GM12864 (cell line): ENCODE measurements at regions not wholly inside any gene's neighbourhood (a gene's known extent, or its start where the extent isn't known, plus 50 kb on each side); places are given as distances from the start of the nearest gene placed in this dataset.

Source experiments
- DNase-seq: peaks from one replicate; pipeline ENCODE4 v3.0.0-alpha.2; 2011; ENCODE audit warnings: low read depth
- H3K4me3 ChIP-seq: 2 replicates; pipeline ENCODE4 v1.5.1; 2011; ENCODE audit warnings: mild to moderate bottlenecking, low read depth, low read length, control low read depth
- TF ChIP-seq, protein P1 (sequence below): IDR thresholded peaks from 2 replicates; pipeline ENCODE4 v1.5.1; 2011; ENCODE audit warnings: low read depth, mild to moderate bottlenecking, moderate library complexity, low read length, control low read depth, inconsistent platforms; ENCODE audit errors: missing control alignments

DNA sequence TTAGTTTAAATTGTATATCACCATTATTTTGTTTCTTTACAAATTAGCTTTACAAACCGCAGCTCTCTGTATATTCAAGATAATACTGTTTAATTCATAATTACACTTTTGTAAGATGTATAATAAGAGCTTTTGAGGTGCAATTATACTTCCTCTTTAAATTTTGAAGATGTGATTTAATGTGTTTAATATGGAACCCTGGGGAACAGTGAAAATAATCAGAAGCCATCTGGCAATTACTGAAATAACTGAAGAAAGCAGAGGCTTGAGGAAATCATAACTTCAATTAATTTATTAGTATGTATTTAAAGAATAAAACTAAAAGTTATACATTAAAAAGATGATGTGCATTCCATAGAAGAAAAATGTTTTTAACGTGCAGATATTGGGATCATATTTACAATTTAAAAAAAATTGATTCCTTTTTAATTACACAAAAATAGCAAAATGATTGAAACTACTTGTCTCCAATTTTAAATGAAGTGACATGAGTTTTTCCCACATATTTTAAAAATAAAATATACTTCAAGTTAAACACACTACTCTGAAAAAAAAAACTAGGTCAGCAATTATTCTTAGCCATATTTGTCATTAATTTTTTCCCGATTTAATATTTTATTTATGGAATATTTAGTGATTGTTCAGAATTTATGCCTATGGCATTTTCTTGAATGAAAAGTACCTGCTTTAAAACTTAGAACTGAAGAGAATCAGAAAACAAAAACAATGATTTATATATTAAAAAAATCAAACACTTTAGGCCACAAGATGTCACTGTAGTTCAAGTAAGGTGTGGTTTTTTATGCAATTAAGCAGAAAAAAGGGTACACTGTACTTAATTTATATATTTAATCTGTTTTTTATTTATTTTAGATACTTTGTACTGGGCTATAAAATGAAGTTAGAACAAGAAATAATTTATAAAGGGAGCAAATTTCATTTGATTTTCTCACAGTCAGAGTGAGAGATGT is 942.7 kb upstream of the NDST4 start:
- no peak overlapping the region for H3K4me3 ChIP-seq
- DNase-seq, result no peak
- TF ChIP-seq, protein P1, sequence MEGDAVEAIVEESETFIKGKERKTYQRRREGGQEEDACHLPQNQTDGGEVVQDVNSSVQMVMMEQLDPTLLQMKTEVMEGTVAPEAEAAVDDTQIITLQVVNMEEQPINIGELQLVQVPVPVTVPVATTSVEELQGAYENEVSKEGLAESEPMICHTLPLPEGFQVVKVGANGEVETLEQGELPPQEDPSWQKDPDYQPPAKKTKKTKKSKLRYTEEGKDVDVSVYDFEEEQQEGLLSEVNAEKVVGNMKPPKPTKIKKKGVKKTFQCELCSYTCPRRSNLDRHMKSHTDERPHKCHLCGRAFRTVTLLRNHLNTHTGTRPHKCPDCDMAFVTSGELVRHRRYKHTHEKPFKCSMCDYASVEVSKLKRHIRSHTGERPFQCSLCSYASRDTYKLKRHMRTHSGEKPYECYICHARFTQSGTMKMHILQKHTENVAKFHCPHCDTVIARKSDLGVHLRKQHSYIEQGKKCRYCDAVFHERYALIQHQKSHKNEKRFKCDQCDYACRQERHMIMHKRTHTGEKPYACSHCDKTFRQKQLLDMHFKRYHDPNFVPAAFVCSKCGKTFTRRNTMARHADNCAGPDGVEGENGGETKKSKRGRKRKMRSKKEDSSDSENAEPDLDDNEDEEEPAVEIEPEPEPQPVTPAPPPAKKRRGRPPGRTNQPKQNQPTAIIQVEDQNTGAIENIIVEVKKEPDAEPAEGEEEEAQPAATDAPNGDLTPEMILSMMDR, result peak; percentile 10

DNA sequence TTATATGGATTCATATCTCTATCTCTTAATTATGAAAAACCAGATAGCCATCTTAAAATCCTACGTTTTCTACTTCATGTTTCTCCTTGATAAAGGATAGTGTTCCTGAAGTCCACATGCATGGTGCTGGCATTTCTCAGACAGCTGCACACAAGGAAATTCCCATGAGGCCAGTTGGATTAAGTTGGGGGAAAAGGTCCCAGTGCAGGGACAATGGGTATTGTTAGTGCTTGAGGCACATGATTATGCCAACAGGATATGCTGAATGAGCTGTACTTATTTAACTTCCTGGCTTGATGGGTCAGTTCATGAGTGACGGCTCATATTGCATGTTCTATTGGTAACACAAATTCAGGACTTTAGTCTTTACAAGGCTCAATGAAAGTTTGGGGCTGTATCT is 913.9 kb upstream of the NDST4 start:
- no peak for DNase-seq
- TF ChIP-seq, protein P1, result no peak
- no peak overlapping the region for H3K4me3 ChIP-seq

DNA sequence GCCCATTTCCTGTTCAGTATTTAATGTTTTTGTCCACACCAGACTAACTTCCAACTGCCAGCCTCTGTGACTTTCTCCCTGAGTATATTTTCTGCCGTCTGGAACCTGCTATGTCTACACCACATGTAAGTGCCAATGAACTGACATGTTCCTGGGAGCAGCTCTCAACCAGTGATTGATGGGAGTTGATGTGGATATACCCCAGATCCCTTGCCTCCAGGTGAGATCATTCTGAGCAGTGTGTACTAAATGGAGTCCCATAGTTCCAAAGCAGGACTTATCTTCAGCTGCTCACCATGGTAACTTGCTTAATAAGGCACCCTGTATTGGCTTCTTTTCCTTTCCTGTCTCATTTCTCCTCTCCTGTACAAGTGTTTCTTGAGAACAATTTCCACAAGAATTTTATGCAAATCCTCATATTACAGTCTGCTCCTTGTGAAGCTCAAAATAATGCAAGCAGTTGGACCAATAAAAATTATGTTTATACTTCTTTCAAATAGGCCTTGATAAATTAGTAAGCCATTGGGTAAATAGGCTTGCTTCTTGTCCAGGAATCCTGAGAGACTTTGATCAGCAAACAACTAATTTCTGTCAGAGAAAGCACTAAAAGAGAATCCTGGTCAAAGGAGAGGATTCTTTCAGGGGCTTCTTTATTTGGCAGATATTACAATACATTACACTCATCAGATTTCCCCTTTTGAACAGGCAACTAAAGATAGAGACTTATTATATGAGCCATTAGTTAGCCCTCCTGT is 911.7 kb upstream of the NDST4 start:
- no peak for DNase-seq

DNA sequence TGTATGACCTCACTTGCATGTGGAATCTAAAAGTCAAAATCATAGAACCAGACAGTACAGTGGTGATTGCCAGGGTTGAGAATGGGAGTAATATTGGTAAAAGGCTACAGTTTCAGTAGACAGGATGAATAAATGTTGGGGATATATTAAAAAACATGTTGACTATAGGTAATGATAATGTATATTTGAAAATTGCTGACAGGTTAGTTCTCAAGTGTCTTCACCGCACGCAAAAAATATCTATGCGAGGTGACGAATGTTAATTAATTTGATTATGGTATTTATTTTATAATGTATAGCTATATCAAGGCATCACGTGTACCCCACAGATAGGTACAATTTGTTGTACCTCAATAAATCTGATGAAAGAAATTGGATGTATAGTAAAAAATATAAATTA is 909.6 kb upstream of the NDST4 start:
- H3K4me3 ChIP-seq, result no peak overlapping the region
- TF ChIP-seq, protein P1, result no peak
- no peak for DNase-seq

More for the DNA sequence above, 911.7 kb upstream of the NDST4 start:
- TF ChIP-seq, protein P1, result no peak
- no peak overlapping the region for H3K4me3 ChIP-seq

DNA sequence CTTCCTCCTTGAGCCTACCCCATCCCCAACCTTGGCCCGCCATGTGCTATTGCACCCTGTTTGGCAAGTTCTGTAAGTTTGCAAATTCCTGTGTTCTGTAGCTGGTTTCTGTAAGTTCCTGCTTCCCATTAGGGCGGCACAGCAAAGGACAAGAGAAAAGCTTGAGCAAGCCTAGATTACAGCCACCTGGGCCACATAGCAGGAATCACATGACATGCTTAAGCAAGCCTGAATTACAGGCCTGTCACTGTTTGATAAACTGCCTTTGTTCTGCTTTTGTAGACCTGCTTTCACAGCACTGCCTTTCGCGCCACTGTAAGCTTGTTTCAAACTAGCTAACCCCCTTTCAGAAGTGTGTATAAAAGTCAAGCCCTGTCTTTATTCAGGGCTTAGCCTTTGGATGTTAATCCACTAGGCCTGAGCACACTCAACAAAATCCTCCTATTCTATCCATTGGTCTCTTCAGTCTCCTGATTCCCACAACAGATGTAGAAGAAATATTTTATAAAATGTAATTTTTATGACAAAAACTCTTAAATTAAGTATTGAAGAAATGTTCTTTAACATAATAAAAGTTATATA is 906.8 kb upstream of the NDST4 start:
- no peak for DNase-seq
- no peak overlapping the region for H3K4me3 ChIP-seq
- TF ChIP-seq, protein P1, result no peak

DNA sequence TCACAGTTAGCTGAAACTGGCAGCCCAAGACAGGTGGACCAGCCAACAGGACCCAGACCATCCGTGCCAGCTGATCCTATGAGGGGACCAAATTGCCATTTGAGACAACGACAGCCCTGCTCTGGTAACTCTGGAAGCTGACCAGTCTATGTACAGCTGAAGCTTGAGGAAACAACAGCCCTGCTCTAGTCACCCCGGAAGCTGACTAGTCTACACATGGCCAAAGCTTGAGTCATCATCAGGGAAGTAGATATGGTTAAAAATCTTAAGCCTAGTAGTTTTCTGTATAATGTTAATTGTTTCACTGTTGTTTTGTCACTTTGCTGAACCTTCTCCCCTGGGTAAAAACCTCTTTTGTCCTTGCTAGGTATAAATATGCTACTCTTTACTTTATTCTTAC is 905.4 kb upstream of the NDST4 start:
- H3K4me3 ChIP-seq, result no peak overlapping the region
- no peak for DNase-seq
- TF ChIP-seq, protein P1, result no peak
